ENCODE measurements at regions not wholly inside any gene's neighbourhood (a gene's known extent, or its start where the extent isn't known, plus 50 kb on each side); places are given as distances from the start of the nearest gene placed in this dataset.

DNA sequence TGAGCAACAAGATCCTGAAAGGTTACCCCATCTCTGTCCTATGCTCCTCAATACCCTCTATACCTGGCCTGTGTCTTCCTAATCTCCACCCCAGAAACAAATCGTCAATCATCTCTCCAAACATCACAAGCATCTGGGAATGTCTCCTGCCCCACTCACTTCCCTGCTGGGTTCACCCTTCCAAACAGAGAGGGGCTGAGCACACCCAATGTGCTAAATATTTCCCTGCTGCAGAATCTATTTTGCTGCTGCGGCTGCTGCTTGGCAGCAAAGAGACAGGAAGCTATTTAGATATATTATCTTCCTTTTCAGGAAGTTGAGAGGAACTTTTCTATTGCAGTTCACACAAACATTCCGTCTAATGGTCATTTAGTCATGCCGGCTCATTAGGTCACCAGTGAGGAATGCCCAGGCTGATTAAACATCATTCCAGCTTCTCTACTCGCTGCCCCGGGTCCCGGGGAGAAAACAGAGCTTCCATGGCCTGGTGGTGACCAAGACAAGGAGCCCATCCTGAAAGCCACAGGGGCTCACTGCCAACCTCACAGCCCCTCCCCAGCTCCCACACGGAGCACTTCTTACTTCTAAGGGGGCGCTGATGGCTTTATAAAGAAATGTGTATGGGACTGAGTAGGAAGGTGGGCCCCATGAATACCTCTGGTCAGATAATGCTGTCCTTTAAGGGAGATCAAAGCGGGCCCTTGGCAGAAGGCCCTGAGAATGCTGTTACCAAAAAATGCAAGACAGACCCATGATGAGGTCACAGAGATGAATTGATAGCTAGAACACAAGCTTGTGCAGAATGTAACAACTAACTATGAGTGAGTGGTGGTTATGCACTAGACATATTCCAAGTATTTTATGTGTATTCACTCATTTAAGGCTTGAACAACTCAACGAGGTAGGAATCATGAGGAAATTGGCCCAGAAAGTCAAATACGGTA, 218.3 kb downstream of the SOX9 start:
- no peak for DNase-seq

- DNase-seq, result no peak
Measured at GRCh38 chr17:72340836-72341235, 220.0 kb downstream of the SOX9 start.

- peak in 11 of 56 donors; percentile 11 to 58 (median 21) for DNase-seq
Measured at GRCh38 chr17:72342061-72342460, 221.2 kb downstream of the SOX9 start.

DNA sequence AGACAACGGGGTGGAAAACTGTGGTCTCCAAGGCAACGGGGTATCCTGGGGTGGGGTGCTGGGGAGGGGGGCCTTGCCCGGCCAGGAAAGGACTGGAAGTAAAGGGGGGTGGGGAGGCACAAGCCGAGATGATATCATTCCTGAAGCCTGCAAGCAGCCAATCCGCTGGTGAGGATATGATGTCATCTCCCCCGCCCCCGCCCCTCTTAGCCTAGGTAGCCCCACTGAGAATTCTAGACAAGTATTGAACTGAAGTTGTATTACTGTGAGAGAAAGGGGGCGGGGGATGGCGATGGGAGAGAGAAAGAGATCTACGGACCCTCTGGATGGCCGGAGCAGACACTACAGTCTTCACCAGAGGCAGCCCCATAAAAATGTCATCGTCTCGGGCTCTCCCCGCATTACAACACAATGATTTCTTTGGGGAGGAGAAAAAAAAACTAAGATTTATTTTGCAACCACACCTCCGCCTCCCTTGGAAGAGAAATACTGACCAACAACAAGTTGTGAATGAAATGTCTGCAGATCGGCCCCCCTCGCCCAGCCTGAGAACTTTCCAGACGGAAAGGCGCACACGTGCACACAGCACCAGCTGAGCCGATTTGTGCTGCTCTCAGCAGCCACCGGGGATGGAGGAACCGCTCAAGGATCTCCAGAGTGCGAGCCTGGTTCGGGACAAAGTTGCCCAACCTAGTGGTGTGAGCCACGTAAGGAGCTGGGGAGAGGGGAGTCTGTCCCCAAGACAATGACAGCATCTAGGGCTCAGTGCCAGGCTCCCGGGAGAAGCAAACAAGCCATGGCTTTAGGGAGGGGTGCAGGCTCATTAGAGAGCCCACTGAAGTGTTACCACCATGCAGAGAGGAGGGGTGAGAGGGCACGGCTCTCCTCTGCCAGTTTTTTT, 222.1 kb downstream of the SOX9 start:
- DNase-seq, result peak in 50 of 56 donors; percentile 11 to 88 (median 54)

GRCh38 chr17:72343911-72344310, 223.1 kb downstream of the SOX9 start:
- no peak for DNase-seq

DNA sequence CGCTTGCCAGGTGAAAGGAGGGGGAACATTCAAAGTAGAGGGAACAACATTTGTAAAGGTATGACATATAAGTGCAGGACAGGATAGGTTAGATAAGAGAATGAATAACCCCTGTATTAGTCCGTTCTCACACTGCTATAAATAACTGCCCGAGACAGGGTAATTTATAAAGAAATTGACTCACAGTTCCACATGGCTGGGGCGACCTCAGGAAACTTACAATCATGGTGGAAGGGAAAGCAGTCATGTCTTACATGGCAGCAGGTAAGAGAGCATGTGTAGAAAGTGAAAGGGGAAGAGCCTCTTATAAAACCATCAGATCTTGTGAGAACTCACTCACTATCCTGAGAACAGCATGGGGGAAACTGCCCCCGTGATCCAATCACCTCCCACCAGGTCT, 223.8 kb downstream of the SOX9 start:
- no peak for DNase-seq

GRCh38 chr17:72345088-72345487, 224.3 kb downstream of the SOX9 start:
- DNase-seq, result no peak

- DNase-seq, result no peak
Measured at GRCh38 chr17:72345536-72345935, 224.7 kb downstream of the SOX9 start.

DNA sequence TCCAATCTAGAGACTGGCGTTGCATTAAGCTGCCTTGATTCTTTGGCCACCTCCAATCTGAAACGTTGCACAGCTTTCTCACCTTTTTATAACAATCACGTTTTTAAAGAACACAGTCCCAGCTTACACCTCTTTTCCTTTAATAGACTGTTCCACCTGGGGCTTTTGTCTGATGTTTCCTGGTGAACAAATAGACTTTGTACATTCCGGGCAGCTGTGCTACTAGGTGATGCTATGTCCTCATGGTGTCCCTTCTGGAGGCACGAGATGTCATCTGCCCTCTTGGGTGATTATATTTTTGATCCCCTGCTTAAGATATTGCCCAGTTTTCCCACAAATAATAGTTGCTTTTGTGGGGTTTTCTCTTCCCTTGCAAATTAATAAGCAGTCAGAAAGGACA, 225.5 kb downstream of the SOX9 start:
- no peak for DNase-seq

- DNase-seq, result no peak
Measured at GRCh38 chr17:72349011-72349410, 228.2 kb downstream of the SOX9 start.

GRCh38 chr17:72349491-72349995, 228.7 kb downstream of the SOX9 start:
- peak in 15 of 56 donors; percentile 4 to 44 (median 21) for DNase-seq

DNA sequence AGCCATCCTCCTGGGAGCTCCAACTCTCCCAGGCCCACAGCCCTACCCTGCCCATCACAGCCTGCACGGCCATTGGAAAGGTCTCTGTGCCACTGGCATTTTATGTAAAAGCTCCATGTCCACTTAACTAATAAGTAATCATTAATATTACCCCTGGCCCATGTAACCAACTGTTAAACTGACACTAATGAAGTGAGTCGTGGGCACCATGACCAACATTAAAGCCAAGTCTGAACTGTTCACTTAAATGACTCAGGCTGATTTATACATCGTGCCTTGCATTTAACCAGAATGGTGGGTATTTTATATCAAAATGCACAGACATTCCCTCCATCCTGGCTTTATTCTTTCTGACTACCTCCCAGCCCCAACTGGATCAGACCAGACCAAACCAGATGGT, 229.3 kb downstream of the SOX9 start:
- DNase-seq, result no peak

- DNase-seq, result no peak
Measured at GRCh38 chr17:72351365-72351764, 230.5 kb downstream of the SOX9 start.

- DNase-seq, result peak in 15 of 56 donors; percentile 7 to 65 (median 27)
Measured at GRCh38 chr17:72351884-72352346, 231.1 kb downstream of the SOX9 start.

- DNase-seq, result peak in 6 of 56 donors; percentile 1 to 36 (median 8)
Measured at GRCh38 chr17:72353502-72353901, 232.7 kb downstream of the SOX9 start.

DNA sequence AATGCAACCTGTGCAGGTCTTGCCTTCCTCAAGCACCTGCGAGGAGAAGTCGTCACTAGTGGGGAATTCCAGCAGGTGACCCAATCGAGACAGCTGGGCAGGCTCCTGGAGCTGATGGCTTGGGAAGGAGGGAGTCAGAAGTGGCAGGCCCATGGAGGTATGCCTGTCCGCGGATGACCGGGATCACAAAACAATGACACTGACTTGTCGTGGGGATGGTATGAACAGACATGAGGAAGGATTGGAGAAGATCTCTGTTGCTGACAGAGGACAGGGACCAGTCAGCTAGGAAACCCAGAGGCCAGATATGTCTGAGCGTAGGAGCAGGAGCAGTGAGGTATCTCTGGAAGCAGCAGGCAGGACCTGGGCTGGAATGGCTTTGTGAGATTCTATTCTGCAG, 233.3 kb downstream of the SOX9 start:
- no peak for DNase-seq

GRCh38 chr17:72357764-72358365, 237.0 kb downstream of the SOX9 start:
- DNase-seq, result no peak

GRCh38 chr17:72358465-72358864, 237.6 kb downstream of the SOX9 start:
- no peak for DNase-seq

- DNase-seq, result no peak
Measured at GRCh38 chr17:72359274-72359673, 238.5 kb downstream of the SOX9 start.

- DNase-seq, result no peak
Measured at GRCh38 chr17:72359811-72360210, 239.0 kb downstream of the SOX9 start.

GRCh38 chr17:72360386-72360940, 239.6 kb downstream of the SOX9 start:
- no peak for DNase-seq

Measured in nucleus accumbens (tissue), 56 donors.